HG02981 (cell line): ENCODE measurements at regions not wholly inside any gene's neighbourhood (a gene's known extent, or its start where the extent isn't known, plus 50 kb on each side); places are given as distances from the start of the nearest gene placed in this dataset.

Experiments
- ATAC-seq: cut with Tn5 transposase; IDR thresholded peaks from one replicate; pipeline ENCODE4 v1.9.1; 2021; ENCODE audit warnings: mild to moderate bottlenecking, moderate library complexity; ENCODE audit not compliant: unreplicated experiment

GRCh38 chr17:68182011-68182306 lies 65.9 kb upstream of the AMZ2 start:
- ATAC-seq, result peak; percentile 47

- peak; percentile 34 for ATAC-seq
These were observed 64.8 kb upstream of the AMZ2 start for GRCh38 chr17:68182940-68183551.

- no peak for ATAC-seq
These were observed 63.7 kb upstream of the AMZ2 start for GRCh38 chr17:68184141-68184571.

- peak; percentile 49 for ATAC-seq
These were observed 62.9 kb upstream of the AMZ2 start for GRCh38 chr17:68184816-68185436.

DNA sequence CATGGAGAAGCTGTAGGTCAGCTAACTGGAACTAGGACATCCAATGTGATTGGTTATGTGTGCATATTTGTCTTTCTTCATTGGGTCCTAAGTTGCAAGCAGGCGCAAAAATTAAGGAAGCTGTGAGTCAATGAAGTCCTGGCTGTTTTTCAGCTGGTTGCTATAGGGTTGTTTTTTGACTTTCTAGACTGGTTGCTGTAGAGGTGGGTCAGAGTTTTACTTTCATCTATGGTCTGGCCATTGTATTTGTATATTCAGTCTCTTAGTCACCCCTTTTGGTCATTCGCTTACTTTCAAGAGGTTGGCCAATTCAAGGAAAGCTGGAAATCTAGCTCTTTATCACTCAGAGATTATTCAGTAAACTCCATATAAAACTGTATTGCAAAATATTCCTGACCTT lies 62.0 kb upstream of the AMZ2 start:
- no peak for ATAC-seq

GRCh38 chr17:68190495-68190894 lies 57.3 kb upstream of the AMZ2 start:
- ATAC-seq, result no peak

DNA sequence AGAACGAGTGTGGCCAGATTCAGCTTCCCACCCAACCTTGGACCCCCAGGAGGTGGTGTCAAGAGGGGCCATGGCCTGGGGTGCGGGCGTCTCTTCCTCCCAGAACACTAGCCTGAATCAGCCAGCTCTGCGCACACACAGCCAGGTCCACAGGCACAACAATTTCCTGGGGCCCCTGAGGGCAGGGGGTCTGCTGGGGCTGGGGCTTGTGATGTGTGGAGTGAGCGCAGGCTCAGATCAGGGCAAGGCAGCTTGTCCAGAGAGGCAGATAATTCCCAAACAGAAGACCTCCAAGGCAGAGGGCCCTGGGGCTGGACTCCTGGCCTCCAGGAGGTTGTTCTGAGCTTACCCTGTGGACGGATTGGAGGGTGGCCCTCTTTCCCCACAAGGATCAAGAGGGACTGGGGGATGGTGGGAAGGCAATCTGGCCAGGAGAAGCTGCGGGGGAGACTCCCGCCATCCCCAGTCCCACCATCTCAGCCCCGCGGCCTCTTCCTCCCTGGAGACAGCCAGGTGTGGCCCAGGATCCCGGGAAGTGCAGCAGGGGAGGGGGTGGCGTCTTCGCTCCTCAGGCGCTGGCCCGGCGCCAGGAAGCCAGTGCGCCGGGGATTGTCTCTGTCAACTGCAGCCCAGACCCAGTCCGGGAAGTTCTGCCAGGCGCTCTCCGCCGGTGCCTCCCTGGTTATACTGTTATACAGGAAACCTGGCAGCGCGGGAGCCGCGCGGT lies 52.0 kb upstream of the AMZ2 start:
- no peak for ATAC-seq

- no peak for ATAC-seq
These were observed 51.3 kb upstream of the AMZ2 start for GRCh38 chr17:68196394-68197090.

DNA sequence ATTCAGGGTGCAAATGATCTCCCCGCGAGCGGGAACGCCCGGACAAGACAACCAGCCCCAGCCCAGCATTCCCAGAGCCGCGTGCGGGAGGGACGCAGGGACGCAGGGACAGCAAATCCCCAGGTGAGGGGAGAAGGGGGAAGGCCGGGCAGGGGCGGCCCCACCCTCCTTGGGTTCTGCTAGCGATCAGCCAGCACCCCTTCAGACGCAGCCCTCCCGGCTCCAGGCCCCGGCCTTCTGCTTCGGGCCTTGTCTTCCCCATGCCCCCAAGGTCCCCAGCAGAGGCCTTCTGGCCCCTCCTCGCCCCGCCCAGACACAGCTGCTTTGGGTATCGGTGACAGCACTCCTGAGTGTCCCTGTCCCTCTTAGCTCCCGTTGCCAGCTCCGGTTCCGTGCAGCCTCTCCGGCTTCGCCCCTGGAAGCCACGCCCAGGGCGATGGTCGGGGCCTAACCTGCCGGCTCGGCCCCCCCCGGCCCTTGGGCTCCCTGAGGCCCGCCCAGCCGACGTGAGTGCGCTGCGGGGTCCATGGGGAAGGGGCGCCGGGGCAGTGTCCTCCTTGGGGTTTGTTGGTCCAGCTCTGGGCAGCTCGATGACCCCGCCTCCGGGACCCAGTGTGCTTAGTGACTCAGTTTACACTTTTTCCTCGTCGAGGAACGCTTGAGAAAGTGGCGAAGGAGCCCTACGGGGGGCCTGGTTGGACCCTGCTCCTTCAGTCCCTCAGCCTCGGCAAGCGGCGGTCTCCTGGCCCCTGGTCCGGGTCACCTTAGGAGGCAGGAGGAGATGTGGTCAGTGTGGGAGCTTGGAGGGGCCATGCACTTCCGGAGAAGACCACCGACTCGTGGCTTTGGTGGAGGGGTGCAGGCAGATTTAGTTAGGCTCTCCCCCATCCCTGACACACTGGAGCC lies 50.5 kb upstream of the AMZ2 start:
- no peak for ATAC-seq

GRCh38 chr17:68197997-68198930 lies 49.6 kb upstream of the AMZ2 start:
- ATAC-seq, result no peak
